ENCODE measurements at regions not wholly inside any gene's neighbourhood (a gene's known extent, or its start where the extent isn't known, plus 50 kb on each side); places are given as distances from the start of the nearest gene placed in this dataset.
"Not testable (repeated sequence)": the region's sequence is repeated elsewhere in the genome, so short reads cannot be mapped to it uniquely, and the experiment has no call there.

DNA sequence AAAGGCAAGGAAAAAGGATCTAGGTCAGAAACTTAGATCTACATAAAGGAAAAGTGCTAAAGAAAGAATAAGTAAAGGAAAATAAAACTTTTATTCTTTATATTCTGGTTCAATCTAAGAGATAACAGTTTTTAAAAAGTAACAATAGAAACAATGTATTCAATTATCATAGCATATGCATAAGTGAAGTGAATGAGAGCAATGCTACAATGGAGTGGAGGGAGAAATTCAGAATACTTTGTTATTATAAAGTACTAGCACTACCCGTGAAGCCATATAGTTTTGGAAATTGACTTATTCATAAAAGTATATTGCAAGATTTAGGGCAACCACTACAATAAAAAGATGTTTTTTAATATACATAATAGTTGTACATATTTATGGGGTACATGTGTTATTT lies 586.0 kb upstream of the MDGA2 start:
- no peak for DNase-seq (ENCODE audit: low spot score)

DNA sequence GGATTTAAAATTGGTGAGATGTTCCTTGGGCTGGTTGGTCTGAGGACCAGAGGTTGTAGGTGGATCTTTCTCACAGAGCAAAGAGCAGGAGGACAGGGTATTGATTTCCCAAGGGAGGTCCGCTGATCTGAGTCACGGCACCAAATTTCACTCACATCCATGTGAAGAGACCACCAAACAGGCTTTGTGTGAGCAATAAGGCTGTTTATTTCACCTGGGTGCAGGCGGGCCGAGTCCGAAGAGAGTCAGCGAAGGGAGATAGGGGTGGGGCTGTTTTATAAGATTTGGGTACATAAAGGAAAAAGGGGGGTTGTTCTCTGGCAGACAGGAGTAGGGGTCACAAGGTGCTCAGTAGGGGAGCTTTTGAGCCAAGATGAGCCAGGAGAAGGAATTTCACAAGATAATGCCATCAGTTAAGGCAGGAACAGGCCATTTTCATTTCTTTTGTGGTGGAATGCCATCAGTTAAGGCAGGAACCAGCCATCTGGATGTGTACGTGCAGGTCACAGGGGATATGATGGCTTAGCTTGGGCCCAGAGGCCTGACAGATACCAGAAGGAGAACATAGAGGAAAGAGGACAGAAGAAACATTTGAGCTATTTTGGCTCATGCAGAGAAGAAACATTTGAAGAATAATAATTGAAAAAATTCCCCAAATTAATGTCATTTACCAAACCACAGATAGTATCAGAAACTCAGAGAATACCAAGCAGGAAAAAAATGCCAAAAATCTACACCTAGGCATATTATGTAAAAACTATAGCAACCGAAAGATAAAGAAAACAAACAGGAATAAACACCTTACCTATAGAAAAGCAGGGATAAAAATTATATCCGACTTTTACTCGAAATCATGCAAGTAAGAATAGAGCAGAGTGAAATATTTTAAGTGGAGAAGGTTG lies 585.2 kb upstream of the MDGA2 start:
- not testable (repeated sequence) for DNase-seq (ENCODE audit: low spot score)

DNA sequence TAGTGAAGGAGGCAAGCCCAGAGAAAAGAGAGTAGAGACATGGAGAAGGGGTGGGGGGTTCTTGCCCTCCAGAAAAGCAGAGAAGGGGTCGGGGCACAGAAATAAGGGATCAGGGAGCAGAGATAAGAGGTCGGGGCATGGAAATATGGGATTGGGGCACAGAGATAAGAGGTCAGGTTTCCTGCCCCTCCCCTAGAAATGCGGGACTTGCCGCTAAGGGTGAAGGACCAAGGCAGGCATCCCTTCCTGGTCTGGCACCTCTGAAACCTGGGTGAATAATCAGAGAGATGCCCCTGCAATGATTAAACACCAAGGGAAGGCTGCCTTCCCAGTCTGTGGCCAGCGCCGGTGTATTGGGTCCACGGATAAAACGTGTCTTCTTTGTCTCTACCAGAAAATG lies 584.5 kb upstream of the MDGA2 start:
- DNase-seq (ENCODE audit: low spot score) = not testable (repeated sequence)

DNA sequence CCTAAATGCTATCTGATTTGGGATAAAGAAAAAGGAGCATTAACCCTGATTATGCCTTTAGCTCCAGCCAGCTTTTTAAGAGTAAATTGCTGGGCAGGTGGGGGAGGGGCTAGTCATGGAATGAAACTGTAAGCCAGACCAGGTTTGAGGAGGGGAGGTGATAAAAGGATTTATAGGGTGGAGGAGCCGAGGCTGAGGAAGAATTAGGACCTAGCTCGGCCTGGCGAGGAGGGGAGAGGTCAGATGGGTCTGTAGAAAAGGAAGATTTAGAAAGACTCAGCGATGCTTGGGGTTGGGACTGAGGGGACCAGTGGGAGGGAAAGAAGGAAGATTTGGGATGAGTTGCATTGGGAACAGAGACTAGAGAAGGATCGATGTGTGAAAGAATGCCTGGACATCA lies 583.8 kb upstream of the MDGA2 start:
- DNase-seq (ENCODE audit: low spot score) = not testable (repeated sequence)

DNA sequence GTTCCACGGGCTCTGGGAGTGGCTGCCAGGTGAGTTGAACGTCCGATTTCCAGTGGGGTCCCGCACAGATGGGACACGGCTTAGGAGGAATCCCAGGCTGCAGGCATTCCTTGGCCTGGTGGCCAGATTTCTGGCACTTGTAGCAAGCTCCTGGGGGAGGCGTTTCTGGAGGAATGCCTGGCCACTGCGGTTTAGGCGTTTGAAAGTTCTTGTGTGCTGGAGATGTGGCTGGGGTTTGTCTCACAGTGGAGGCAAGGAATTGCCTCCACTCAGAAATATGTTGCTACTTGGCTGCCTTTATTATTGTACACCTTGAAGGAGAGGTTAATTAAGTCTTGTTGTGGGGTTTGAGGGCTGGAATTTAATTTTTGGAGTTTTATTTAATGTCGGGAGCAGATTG lies 583.3 kb upstream of the MDGA2 start:
- DNase-seq (ENCODE audit: low spot score) = not testable (repeated sequence)

DNA sequence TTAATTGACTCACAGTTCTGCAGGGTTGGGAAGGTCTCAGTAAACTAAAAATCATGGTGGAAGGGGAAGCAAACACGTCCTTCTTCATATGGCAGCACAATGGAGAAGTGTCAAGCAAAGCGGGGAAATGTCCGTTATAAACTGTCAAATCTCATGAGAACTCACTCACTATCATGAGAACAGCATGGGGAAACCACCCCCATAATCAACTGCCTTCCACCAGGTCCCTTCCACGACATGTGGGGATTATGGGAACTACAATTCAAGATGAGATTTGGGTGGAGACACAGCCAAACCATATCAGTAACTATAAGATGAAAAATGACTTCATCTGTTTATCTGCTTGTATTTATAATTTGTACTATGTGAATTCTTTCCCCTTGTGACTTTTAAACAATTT lies 577.6 kb upstream of the MDGA2 start:
- no peak for DNase-seq (ENCODE audit: low spot score)

DNA sequence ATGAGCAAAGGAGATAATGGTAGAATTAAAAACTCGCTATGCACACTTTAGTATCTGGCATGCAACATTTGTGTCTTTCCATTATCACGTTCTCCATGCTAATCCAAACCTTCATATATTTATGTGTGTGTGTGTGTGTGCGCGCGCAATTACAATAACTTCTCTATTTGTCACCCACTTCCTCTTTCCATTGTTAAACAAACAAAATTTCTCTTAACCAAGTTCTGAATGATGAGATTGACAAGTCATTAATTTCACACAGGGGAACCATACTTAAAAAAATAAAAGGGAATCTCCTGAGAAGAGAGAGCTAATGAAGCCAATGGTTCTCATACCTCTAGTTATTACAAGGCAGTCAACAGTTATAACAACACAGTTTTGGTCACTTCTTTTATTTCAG lies 575.9 kb upstream of the MDGA2 start:
- DNase-seq (ENCODE audit: low spot score) = no peak

DNA sequence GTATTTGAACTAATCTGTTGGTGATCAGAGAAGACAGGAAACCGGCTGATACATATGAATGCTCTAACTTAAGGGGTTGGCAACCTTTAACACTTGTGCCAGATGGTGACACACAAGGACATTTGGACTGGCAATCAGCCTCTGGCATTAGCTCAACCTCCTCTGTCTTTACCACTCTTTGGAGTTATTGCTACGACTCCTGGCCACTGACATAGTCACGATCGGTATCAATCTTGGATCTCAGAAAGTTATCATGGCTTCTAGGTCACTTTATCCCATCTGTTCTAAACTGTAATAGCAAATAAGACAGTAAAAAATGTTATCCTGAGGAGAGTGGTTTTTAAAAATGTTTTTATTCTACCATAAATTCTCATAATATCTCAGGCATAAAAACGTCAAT lies 575.2 kb upstream of the MDGA2 start:
- DNase-seq (ENCODE audit: low spot score) = no peak

DNA sequence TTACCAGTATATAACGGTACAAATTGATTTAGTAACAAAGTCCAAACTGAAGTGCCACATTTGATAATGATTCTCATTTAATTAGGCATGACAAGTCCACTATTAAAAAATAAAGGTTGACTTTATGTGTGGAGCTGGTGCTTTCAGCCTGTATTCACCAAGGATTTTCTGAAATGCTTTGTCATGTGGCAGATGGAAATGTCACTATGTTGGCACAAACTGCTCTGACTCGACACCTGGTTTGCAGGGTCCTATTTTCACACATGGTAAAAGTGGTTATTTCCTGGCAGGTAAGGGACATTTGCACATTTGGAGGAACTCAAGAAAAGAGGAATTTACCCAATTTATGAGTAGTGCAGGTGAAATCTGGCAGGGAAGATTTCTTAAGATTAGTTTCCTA lies 572.6 kb upstream of the MDGA2 start:
- DNase-seq (ENCODE audit: low spot score) = no peak

DNA sequence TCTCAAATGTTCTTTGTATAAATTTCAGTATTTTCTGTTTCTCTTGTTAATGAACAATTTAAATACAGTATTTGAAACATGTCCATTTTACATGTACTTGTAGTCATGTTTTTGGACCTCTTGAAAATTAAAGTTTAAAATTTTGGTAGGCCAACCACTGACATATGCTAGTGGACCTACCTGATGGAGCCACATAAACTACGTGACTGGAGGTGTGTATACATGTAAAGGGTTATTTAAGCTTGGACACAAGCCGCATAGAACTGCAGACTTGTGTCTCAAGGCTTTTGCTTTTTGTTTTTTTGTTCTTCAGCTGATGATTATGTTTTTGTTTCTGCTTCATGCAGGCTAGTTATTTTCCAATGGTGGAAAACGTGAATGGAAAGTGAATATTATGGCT lies 568.5 kb upstream of the MDGA2 start:
- DNase-seq (ENCODE audit: low spot score) = no peak

DNA sequence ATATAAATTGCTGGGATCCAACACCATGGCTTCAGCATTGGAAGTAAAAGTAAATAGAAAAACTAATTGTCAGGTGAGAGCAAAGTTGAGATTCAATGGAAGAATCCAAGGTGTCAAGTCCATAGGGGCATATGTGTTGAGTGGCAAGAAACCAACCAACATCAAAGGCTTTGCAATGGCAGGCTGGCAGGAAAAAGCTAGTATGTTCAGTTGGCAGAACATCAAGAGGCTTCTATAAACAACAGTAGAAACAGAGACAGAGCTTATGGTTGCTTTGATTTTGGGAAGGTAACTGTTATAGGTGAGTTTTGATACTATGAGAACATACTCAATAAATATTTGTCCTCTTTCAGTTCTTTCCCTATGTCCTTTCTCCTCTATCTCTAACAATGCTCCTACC lies 553.7 kb upstream of the MDGA2 start:
- DNase-seq (ENCODE audit: low spot score) = no peak

DNA sequence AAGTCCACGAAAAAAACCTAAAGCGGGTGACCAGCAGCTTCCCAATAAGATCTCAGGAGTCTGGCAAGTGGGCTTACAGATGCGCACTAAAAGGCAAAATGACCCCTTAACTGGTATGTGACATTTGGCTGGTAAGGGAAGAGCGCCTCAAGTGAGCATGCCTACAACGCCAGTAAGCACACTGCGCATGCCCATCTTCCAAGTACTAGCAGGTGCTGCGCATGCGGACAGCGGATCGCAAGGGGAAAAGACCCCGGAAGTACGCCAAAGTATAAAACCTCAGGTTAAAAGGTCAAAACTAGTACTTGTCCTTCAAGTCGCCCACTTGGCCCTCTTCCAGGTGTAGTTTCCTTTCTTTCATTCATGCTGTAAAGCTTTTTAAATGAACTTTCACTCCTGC lies 518.5 kb upstream of the MDGA2 start:
- no peak for DNase-seq (ENCODE audit: low spot score)

DNA sequence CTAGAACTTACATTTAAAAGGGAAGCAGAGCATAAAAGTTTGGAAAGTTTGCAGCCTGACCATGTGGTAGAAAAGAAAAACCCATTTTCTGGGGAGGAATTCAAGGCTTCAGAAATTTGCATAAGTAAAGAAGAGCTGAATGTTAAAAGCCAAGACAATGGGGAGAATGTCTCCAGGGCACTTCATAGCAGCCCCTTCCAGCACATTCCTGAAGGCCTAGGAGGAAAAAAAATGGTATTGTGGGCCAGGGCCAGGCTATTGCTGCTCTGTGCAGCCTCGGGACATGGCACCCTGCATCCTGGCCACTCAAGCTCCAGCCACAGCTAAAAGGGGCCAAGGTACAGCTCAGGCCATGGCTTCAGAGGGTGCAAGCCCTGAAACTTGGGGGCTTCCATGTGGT lies 474.2 kb upstream of the MDGA2 start:
- DNase-seq (ENCODE audit: low spot score) = not testable (repeated sequence)

DNA sequence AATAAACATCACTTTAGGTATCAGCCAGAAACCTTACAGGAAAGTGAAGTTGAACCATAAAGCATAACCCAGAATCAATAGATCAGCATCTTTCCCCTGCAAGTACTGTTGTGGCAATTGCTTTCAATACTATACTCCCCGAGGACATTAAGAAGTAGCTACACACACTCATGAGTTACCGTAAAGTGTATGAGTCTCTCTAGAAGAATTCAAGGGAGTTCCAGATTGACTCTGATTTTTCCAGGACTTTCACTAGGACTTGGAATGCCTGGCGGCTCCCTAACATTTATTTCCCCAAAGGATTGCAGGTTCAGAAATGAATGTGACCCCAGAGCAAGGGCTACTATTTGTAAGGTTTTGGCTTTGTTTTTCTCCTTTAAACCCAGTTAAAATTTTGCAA lies 465.4 kb upstream of the MDGA2 start:
- DNase-seq (ENCODE audit: low spot score) = no peak

DNA sequence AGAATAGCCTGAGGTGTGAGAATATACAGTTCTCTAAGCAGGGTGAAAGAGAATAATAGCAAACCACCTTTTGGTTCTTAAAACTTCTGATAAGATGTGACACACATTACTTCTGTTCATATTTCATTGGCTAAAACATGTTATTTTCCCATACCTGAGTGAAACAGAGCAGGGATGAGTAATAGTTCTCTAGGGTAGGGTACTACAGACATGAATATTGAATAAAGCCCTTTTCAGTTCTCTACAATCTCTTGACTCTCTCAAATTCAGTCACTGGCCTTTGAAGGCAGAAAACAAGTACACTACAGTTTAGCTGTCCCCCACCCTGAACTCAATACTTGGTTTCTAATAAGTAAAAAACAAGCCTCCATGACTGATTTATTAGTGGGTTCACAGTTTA lies 454.1 kb upstream of the MDGA2 start:
- no peak for DNase-seq (ENCODE audit: low spot score)

DNA sequence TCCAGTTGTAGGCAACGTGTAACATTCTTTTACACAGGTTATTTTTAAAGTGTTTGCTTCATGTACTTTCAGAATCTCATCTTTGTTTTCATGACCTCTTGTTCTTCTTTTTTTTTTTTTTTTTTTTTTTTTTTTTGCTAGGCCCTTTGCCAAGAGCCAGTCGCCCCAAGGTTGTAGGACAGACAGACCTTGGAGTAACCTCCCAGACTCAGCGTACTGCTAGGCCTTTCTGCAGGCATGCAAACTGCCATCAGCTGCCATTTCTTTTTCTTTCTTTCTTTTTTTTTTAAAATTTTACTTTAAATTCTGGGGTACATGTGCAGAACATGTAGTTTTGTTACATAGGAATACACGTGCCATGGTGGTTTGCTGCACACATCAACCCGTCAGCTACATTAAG lies 452.3 kb upstream of the MDGA2 start:
- DNase-seq (ENCODE audit: low spot score) = no peak

DNA sequence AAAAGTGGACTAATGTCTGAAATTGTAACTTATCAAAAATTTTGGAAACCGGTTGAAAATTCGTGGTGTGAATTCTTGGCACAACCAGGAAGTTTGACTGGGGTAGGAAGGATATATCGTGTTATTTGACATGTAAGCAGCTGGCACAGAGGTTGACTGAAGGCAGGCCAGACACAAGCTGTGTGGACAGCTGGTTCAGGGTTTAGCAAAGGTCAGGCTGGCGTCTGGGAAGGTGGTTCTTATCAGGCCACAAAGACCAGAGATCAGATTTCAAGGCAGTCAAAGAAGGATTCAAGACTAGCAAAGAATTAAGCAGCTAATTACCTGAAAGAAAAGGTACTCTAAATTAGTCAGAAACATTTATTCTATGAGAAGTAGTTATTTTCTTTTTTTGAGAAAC lies 450.2 kb upstream of the MDGA2 start:
- no peak for DNase-seq (ENCODE audit: low spot score)

DNA sequence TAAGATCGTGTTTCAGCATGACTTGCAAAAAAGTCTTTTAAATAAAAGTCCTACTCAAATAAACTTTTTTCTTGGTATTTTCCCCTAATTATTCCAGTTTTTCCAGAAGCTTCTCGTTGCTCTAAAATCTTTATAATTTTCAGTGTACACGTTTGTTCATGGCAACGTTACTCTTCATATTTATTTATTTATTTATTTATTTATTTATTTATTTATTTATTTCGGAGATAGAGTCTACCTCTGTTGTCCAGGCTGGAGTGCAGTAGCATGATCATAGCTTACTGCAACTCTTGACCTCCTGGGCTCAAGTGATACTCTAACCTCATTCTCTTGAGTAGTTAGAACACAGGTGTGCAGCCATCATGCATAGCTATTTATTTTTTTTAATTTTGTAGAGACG lies 438.3 kb upstream of the MDGA2 start:
- no peak for DNase-seq (ENCODE audit: low spot score)

DNA sequence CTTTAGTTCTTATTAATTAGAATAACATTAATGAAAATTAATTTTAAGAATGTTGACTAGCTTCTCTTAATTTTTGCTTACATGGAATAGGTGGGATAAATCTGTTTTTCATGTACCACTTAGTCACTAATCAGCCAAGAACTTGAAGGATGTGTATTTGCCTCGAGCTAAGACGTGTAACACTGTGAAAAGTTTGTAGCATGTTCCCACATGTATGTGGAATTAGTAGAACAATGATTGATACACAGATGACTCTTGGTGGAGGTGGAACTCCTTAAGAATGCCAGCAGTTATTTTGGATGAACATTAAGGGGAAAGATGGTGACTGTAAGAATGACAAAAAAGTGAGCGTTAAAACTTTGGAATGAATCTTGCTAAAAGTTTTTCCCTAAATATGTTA lies 435.7 kb upstream of the MDGA2 start:
- DNase-seq (ENCODE audit: low spot score) = no peak

DNA sequence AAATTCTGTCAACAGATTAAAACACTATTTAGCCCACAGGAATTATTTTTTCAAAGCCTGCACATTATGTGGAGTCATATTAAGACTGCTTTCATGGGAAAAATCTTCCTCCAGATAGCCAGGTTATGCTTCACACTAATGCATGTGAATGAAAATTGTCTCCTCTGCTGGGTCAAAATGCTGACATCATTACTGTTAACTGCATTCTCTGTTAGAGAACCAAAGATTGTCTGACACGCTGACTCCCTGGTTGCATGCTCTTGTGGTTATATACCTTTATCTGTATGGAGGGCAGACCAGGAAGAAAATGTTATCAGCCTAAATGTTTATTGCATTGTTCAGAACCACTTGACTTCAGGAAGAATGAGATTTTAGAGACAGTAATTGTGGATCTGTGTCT lies 432.2 kb upstream of the MDGA2 start:
- no peak for DNase-seq (ENCODE audit: low spot score)

DNA sequence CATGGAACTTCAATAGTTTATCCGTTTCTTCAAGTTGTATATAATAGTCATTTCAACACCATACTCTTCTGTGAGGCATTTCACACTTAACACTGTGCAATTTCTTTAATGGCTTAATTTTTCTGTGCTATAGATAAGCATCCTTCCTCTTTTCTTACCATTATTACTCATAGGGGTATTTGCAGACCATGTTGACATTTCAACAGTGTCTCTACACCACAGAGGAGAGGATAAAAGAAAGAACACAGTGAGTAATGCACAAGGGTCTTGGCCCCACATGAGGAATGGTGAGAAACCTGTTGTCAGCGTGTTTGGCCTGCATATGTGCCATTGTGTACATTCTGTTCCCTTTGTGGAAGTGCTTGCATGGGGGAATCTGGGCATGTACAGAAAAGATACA lies 421.5 kb upstream of the MDGA2 start:
- no peak for DNase-seq (ENCODE audit: low spot score)

DNA sequence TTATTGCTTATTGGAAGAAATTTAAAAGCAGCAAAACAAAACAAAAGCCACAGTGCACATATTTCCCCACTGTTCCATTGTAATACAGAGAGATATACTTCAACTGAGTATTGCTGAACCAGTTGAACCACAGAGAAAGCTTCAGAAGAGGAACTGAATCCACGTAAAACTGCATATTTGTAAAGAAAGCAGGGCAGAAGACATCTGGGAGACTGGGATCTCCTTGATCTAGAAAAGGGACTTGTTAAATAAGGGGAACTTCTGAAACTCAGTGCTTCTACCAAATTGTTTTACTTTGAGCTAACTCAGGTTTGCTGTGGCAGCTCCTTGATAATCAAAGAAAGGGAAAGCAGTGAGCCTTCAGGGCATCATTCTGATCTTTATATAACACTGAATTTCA lies 411.1 kb upstream of the MDGA2 start:
- DNase-seq (ENCODE audit: low spot score) = no peak

DNA sequence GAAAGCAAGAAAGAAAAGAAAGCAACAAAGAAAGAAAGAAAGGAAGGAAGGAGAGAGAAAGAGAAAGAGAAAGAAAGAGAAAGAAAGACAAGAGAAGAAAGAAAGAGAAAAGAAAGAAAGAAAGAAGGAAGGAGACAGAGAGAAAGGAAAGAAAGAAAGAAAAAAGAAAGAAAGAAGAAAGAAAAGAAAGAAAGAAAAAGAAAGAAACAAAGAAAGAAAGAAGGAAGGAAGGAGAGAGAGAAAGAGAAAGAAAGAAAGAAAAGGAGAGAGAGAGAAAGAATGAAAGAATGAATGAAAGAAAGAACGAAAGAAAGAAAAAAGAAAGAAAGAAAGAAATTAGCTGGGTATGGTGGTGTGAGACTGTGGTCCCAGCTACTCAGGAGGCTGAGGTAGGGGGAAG lies 400.1 kb upstream of the MDGA2 start:
- no peak for DNase-seq (ENCODE audit: low spot score)

DNA sequence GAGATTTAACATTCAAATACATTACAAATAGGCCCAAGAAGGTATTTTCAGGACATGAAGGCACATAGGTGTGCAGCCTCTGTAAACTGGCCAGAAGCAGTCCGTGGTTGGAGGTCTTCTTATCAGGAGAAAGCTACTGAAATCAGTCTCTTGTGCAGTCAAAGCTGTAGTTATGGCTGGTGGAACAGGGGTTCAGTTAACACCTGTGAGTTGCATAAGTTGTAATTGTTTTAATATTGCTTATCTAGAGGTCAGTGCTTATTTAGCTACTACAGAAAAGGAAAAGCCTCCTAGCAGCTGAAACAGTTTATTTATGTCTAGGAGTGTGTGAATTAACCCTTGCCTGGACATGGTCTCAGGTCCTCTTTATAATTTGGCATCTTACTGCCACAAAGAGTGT lies 377.6 kb upstream of the MDGA2 start:
- no peak for DNase-seq (ENCODE audit: low spot score)

All from left forelimb (tissue), 1 donor.